Motor neuron (in vitro differentiated cells): ENCODE measurements at regions not wholly inside any gene's neighbourhood (a gene's known extent, or its start where the extent isn't known, plus 50 kb on each side); places are given as distances from the start of the nearest gene placed in this dataset.

Experiments
- ATAC-seq, 8 experiments: fragments of 200-7000 bp; cut with Tn5 transposase; replicated peaks in 6 of 8; 2 replicates each; pipeline ENCODE4 v1.8.0; 2021; ENCODE audit warnings: mild to moderate bottlenecking in 8 of 8, moderate library complexity in 8 of 8
- H3K27ac ChIP-seq, 2 donors: fragments of 250-450 bp; sonication (Bioruptor Pico); 2 replicates each; pipeline ENCODE4 v1.9.0; 2021; ENCODE audit warnings: antibody characterized with exemption in 2 of 2, mild to moderate bottlenecking in 2 of 2, moderate library complexity in 1 of 2
- H3K4me1 ChIP-seq, 2 donors: fragments of 250-450 bp; sonication (Bioruptor Pico); replicated peaks in 1 of 2; 2 replicates each; pipeline ENCODE4 v1.6.1; 2021; ENCODE audit warnings: antibody characterized with exemption in 2 of 2, mild to moderate bottlenecking in 2 of 2, moderate library complexity in 1 of 2
- H3K4me3 ChIP-seq, 5 donors: fragments of 250-450 bp; sonication (Bioruptor Pico); 2 replicates each; pipeline ENCODE4 v1.9.0; 2021; ENCODE audit warnings: antibody characterized with exemption in 5 of 5, mild to moderate bottlenecking in 5 of 5, moderate library complexity in 4 of 5
- WGBS, 10 experiments: fragments of 450-650 bp; shearing (Covaris generic); methylation state at CpG; one replicate each; pipeline ENCODE4 v1.0.0; 2022; 5-methylcytosine and 5-hydroxymethylcytosine counted together
- in situ Hi-C, 9 experiments: fragments of 400-800 bp; cut with MboI; loops; one replicate each; pipeline ENCODE4 v1.15.0; 2021; ENCODE audit warnings: low sequenced_read_pairs in 9 of 9, low pct_unique_long_range_greater_than_20kb in 2 of 9; ENCODE audit not compliant: unreplicated experiment in 9 of 9

- H3K27ac ChIP-seq, result no peak overlapping the region
- WGBS, 10 experiments, result 20 to 100% (median 88%) methylated on average over 1 to 5 of the region's 6 CpGs; no CpG with 5 or more reads in 2 of the 10 experiments
- in situ Hi-C loops, result no loop called here
- no peak for ATAC-seq
- no peak overlapping the region for H3K4me3 ChIP-seq
- peaks cover 18 to 21% of the 10 kb centered on the region in 2 donors for H3K4me1 ChIP-seq
Measured at GRCh38 chr18:75582940-75583339, 155.4 kb upstream of the SMIM21 start.

- H3K4me1 ChIP-seq, result peaks cover 17 to 19% of the 10 kb centered on the region in 2 donors
- no peak overlapping the region for H3K4me3 ChIP-seq
- in situ Hi-C loops, result no loop called here
- 0 to 100% (median 89%) methylated on average over 1 to 3 of the region's 3 CpGs for WGBS, 10 experiments
- no peak for ATAC-seq
- H3K27ac ChIP-seq, result no peak overlapping the region
Measured at GRCh38 chr18:75582406-75582821, 154.9 kb upstream of the SMIM21 start.

- in situ Hi-C loops, result no loop called here
- peaks cover 8 to 10% of the 10 kb centered on the region in 2 donors for H3K4me1 ChIP-seq
- no peak for ATAC-seq
- 10 to 100% (median 74%) methylated on average over 1 to 8 of the region's 8 CpGs for WGBS, 10 experiments
- no peak overlapping the region for H3K27ac ChIP-seq
- no peak overlapping the region for H3K4me3 ChIP-seq
Measured at GRCh38 chr18:75581336-75582131, 154.0 kb upstream of the SMIM21 start.

- Histone ChIP-seq H3K27ac (no peak overlapping the region), H3K4me3 (no peak overlapping the region), H3K4me1 (no peaks in the 10 kb centered on the region)
- WGBS, 10 experiments, result 39 to 100% (median 63%) methylated on average over 2 to 3 of the region's 3 CpGs; no CpG with 5 or more reads in 4 of the 10 experiments
- in situ Hi-C loops, result no loop called here
- no peak for ATAC-seq
Measured at GRCh38 chr18:75574187-75574586, 146.7 kb upstream of the SMIM21 start.

GRCh38 chr18:75563150-75563549 lies 135.6 kb upstream of the SMIM21 start:
- WGBS, 10 experiments, result 45 to 92% (median 76%) methylated on average over 2 to 5 of the region's 5 CpGs
- Histone ChIP-seq H3K4me1 (peaks cover 0 to 3% of the 10 kb centered on the region in 2 donors), H3K4me3 (no peak overlapping the region), H3K27ac (no peak overlapping the region)
- ATAC-seq, result peak in 1 of 8 experiments; percentile 20
- in situ Hi-C loops, result no loop called here

GRCh38 chr18:75562216-75562615 lies 134.7 kb upstream of the SMIM21 start:
- ATAC-seq, result no peak
- peaks cover 0 to 3% of the 10 kb centered on the region in 2 donors for H3K4me1 ChIP-seq
- in situ Hi-C loops, result no loop called here
- H3K4me3 ChIP-seq, result no peak overlapping the region
- H3K27ac ChIP-seq, result no peak overlapping the region
- WGBS, 10 experiments, result 0 to 100% (median 91%) methylated on average over 1 to 4 of the region's 5 CpGs; no CpG with 5 or more reads in 2 of the 10 experiments

GRCh38 chr18:75558790-75559189 lies 131.3 kb upstream of the SMIM21 start:
- Histone ChIP-seq H3K4me1 (peaks cover 4 to 6% of the 10 kb centered on the region in 2 donors), H3K4me3 (no peak overlapping the region), H3K27ac (no peak overlapping the region)
- WGBS, 10 experiments, result 92 to 100% (median 100%) methylated on average over 1 of the region's 1 CpG; no CpG with 5 or more reads in 2 of the 10 experiments
- in situ Hi-C loops, result no loop called here
- no peak for ATAC-seq

- no peak for ATAC-seq
- Histone ChIP-seq H3K27ac (no peak overlapping the region), H3K4me1 (peaks cover 4 to 6% of the 10 kb centered on the region in 2 donors), H3K4me3 (no peak overlapping the region)
- in situ Hi-C loops, result no loop called here
- 6 to 100% (median 78%) methylated on average over 1 to 3 of the region's 3 CpGs for WGBS, 10 experiments
Measured at GRCh38 chr18:75556841-75557240, 129.3 kb upstream of the SMIM21 start.

GRCh38 chr18:75554644-75555185 lies 127.2 kb upstream of the SMIM21 start:
- peak in 3 of 8 experiments; percentile 60 to 82 (median 61) for ATAC-seq
- 0 to 100% (median 57%) methylated on average over 1 to 2 of the region's 2 CpGs; no CpG with 5 or more reads in 2 of the 10 experiments for WGBS, 10 experiments
- in situ Hi-C loops, result no loop called here
- peaks cover 6 to 19% of the 10 kb centered on the region in 2 donors for H3K4me1 ChIP-seq
- no peak overlapping the region for H3K4me3 ChIP-seq
- H3K27ac ChIP-seq, result no peak overlapping the region

GRCh38 chr18:75554176-75554575 lies 126.7 kb upstream of the SMIM21 start:
- ATAC-seq, result peak in 7 of 8 experiments; percentile 7 to 58 (median 43)
- Histone ChIP-seq H3K27ac (no peak overlapping the region), H3K4me3 (no peak overlapping the region), H3K4me1 (peaks cover 6 to 19% of the 10 kb centered on the region in 2 donors)
- WGBS, 10 experiments, result 0 to 73% (median 51%) methylated on average over 1 to 7 of the region's 7 CpGs; no CpG with 5 or more reads in 1 of the 10 experiments
- in situ Hi-C loops, result no loop called here

- ATAC-seq, result no peak
- Histone ChIP-seq H3K27ac (no peak overlapping the region), H3K4me3 (no peak overlapping the region), H3K4me1 (peaks cover 16 to 27% of the 10 kb centered on the region in 2 donors)
- WGBS, 10 experiments, result 70 to 100% (median 88%) methylated on average over 1 to 8 of the region's 8 CpGs; no CpG with 5 or more reads in 1 of the 10 experiments
- in situ Hi-C loops, result no loop called here
Measured at GRCh38 chr18:75553021-75553420, 125.5 kb upstream of the SMIM21 start.

- 0 to 87% (median 65%) methylated on average over 1 to 3 of the region's 4 CpGs; no CpG with 5 or more reads in 4 of the 10 experiments for WGBS, 10 experiments
- no peak overlapping the region for H3K27ac ChIP-seq
- peak in 2 of 8 experiments; percentile 1 to 11 for ATAC-seq
- in situ Hi-C loops, result no loop called here
- H3K4me3 ChIP-seq, result no peak overlapping the region
- peaks cover 17 to 28% of the 10 kb centered on the region in 2 donors for H3K4me1 ChIP-seq
Measured at GRCh38 chr18:75551071-75551470, 123.6 kb upstream of the SMIM21 start.

GRCh38 chr18:75548353-75548905 lies 120.9 kb upstream of the SMIM21 start:
- no peak overlapping the region for H3K4me3 ChIP-seq
- H3K27ac ChIP-seq, result no peak overlapping the region
- WGBS, 10 experiments, result 33 to 63% (median 50%) methylated on average over 1 to 6 of the region's 10 CpGs; no CpG with 5 or more reads in 2 of the 10 experiments
- peaks cover 21 to 32% of the 10 kb centered on the region in 2 donors for H3K4me1 ChIP-seq
- in situ Hi-C loops, result no loop called here
- ATAC-seq, result peak; percentile 85 to 94 (median 90)
